HCT116 (cell line): ENCODE measurements at regions not wholly inside any gene's neighbourhood (a gene's known extent, or its start where the extent isn't known, plus 50 kb on each side); places are given as distances from the start of the nearest gene placed in this dataset.

ENCODE experiments used
- EZH2 ChIP-seq: fragments of 200-600 bp; sonication (generic); IDR thresholded peaks from 2 replicates; pipeline ENCODE4 v1.6.1; 2017; ENCODE audit warnings: antibody characterized with exemption, mixed run types
- EZH2phosphoT487 ChIP-seq: fragments of 200-600 bp; IDR thresholded peaks from 2 replicates; pipeline ENCODE4 v1.6.1; 2018; ENCODE audit warnings: antibody characterized with exemption, borderline replicate concordance
- JUND ChIP-seq: IDR thresholded peaks from 2 replicates; pipeline ENCODE4 v1.6.1; 2012
- POLR2A ChIP-seq: IDR thresholded peaks from 2 replicates; pipeline ENCODE4 v1.7.0; 2011; ENCODE audit warnings: borderline replicate concordance; ENCODE audit not compliant: insufficient read depth, insufficient read length; ENCODE audit errors: extremely low read depth
- POLR2AphosphoS5 ChIP-seq: IDR thresholded peaks from 2 replicates; pipeline ENCODE4 v1.6.1; 2011; ENCODE audit warnings: mild to moderate bottlenecking, low read depth, low read length, moderate library complexity
- SIN3A ChIP-seq: IDR thresholded peaks from 2 replicates; pipeline ENCODE4 v1.6.1; 2012; ENCODE audit warnings: low read depth
- TCF7L2 ChIP-seq: IDR thresholded peaks from 2 replicates; pipeline ENCODE4 v1.7.0; 2011; ENCODE audit warnings: borderline replicate concordance, inconsistent platforms; ENCODE audit not compliant: insufficient read depth, insufficient read length; ENCODE audit errors: extremely low read depth
- YY1 ChIP-seq: IDR thresholded peaks from 2 replicates; pipeline ENCODE4 v1.6.1; 2011; ENCODE audit warnings: low read length, low read depth, moderate library complexity, mild to moderate bottlenecking; ENCODE audit not compliant: insufficient replicate concordance; ENCODE audit errors: extremely low read depth
- TF ChIP-seq, protein P1 (sequence below), 3 experiments: fragments of 200-600 bp in 1 of 3; sonication (generic) in 1 of 3; IDR thresholded peaks in 2 of 3; conservative IDR thresholded peaks in 1 of 3; 2 replicates each; pipeline ENCODE4 v1.5.1; 2012 to 2017; ENCODE audit warnings: low read depth in 2 of 3, low read length in 2 of 3, antibody characterized with exemption in 1 of 3, borderline replicate concordance in 1 of 3, control low read depth in 1 of 3, mild to moderate bottlenecking in 1 of 3, mixed read lengths in 1 of 3, mixed run types in 1 of 3, moderate library complexity in 1 of 3; ENCODE audit not compliant: insufficient read depth in 1 of 3
- TF ChIP-seq, protein P2 (sequence below): IDR thresholded peaks from 2 replicates; pipeline ENCODE4 v1.6.1; 2012
- TF ChIP-seq, protein P3 (sequence below): IDR thresholded peaks from 2 replicates; pipeline ENCODE4 v1.6.1; 2011; ENCODE audit warnings: mild to moderate bottlenecking, low read length, moderate library complexity; ENCODE audit not compliant: insufficient replicate concordance; ENCODE audit errors: extremely low read depth
- TF ChIP-seq, protein P4 (sequence below): IDR thresholded peaks from 2 replicates; pipeline ENCODE4 v1.6.1; 2012; ENCODE audit warnings: low read depth

DNA sequence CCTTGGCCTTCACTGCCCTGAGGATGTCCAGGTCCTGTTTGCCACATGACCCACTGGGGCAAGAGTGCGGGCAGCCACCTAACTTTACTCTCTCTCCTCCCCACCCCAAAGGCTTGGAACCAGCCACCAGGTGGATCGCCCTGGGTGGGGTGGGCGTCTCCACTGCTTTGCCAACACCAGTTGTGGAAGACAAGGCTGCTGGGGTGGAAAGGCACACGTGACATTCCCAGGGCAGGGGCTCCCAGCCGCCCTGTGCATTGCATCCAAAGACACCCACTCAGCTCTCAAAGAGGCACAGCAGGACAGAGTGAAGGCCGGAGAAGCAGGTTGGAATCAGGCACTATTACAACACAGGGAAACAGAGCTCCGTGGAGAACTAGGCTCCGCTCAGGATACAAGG lies 162.2 kb downstream of the OLFM1 start:
- TF ChIP-seq, protein P1, sequence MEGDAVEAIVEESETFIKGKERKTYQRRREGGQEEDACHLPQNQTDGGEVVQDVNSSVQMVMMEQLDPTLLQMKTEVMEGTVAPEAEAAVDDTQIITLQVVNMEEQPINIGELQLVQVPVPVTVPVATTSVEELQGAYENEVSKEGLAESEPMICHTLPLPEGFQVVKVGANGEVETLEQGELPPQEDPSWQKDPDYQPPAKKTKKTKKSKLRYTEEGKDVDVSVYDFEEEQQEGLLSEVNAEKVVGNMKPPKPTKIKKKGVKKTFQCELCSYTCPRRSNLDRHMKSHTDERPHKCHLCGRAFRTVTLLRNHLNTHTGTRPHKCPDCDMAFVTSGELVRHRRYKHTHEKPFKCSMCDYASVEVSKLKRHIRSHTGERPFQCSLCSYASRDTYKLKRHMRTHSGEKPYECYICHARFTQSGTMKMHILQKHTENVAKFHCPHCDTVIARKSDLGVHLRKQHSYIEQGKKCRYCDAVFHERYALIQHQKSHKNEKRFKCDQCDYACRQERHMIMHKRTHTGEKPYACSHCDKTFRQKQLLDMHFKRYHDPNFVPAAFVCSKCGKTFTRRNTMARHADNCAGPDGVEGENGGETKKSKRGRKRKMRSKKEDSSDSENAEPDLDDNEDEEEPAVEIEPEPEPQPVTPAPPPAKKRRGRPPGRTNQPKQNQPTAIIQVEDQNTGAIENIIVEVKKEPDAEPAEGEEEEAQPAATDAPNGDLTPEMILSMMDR (IDR thresholded peaks at IDR 0.05 in 2 of 3, conservative IDR thresholded peaks at IDR 0.05 in 1 of 3; ENCODE audit: borderline replicate concordance in 1 of 3, insufficient read depth in 1 of 3, low read depth in 2 of 3, low read length in 2 of 3) = no peak
- no peak for TF ChIP-seq YY1
- TF ChIP-seq, protein P2, sequence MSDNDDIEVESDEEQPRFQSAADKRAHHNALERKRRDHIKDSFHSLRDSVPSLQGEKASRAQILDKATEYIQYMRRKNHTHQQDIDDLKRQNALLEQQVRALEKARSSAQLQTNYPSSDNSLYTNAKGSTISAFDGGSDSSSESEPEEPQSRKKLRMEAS = no peak
- no peak for TF ChIP-seq EZH2
- no peak for TF ChIP-seq POLR2AphosphoS5
- no peak for TF ChIP-seq SIN3A
- TF ChIP-seq, protein P3, sequence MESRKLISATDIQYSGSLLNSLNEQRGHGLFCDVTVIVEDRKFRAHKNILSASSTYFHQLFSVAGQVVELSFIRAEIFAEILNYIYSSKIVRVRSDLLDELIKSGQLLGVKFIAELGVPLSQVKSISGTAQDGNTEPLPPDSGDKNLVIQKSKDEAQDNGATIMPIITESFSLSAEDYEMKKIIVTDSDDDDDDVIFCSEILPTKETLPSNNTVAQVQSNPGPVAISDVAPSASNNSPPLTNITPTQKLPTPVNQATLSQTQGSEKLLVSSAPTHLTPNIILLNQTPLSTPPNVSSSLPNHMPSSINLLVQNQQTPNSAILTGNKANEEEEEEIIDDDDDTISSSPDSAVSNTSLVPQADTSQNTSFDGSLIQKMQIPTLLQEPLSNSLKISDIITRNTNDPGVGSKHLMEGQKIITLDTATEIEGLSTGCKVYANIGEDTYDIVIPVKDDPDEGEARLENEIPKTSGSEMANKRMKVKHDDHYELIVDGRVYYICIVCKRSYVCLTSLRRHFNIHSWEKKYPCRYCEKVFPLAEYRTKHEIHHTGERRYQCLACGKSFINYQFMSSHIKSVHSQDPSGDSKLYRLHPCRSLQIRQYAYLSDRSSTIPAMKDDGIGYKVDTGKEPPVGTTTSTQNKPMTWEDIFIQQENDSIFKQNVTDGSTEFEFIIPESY = no peak
- no peak for TF ChIP-seq POLR2A
- TF ChIP-seq EZH2phosphoT487 = no peak
- no peak for TF ChIP-seq TCF7L2
- TF ChIP-seq JUND = no peak
- TF ChIP-seq, protein P4, sequence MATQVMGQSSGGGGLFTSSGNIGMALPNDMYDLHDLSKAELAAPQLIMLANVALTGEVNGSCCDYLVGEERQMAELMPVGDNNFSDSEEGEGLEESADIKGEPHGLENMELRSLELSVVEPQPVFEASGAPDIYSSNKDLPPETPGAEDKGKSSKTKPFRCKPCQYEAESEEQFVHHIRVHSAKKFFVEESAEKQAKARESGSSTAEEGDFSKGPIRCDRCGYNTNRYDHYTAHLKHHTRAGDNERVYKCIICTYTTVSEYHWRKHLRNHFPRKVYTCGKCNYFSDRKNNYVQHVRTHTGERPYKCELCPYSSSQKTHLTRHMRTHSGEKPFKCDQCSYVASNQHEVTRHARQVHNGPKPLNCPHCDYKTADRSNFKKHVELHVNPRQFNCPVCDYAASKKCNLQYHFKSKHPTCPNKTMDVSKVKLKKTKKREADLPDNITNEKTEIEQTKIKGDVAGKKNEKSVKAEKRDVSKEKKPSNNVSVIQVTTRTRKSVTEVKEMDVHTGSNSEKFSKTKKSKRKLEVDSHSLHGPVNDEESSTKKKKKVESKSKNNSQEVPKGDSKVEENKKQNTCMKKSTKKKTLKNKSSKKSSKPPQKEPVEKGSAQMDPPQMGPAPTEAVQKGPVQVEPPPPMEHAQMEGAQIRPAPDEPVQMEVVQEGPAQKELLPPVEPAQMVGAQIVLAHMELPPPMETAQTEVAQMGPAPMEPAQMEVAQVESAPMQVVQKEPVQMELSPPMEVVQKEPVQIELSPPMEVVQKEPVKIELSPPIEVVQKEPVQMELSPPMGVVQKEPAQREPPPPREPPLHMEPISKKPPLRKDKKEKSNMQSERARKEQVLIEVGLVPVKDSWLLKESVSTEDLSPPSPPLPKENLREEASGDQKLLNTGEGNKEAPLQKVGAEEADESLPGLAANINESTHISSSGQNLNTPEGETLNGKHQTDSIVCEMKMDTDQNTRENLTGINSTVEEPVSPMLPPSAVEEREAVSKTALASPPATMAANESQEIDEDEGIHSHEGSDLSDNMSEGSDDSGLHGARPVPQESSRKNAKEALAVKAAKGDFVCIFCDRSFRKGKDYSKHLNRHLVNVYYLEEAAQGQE = no peak
